HG02571 (cell line): ENCODE measurements at regions not wholly inside any gene's neighbourhood (a gene's known extent, or its start where the extent isn't known, plus 50 kb on each side); places are given as distances from the start of the nearest gene placed in this dataset.

Experiments
- ATAC-seq: cut with Tn5 transposase; IDR thresholded peaks from one replicate; pipeline ENCODE4 v1.9.1; 2021; ENCODE audit warnings: mild to moderate bottlenecking, moderate library complexity; ENCODE audit not compliant: unreplicated experiment

DNA sequence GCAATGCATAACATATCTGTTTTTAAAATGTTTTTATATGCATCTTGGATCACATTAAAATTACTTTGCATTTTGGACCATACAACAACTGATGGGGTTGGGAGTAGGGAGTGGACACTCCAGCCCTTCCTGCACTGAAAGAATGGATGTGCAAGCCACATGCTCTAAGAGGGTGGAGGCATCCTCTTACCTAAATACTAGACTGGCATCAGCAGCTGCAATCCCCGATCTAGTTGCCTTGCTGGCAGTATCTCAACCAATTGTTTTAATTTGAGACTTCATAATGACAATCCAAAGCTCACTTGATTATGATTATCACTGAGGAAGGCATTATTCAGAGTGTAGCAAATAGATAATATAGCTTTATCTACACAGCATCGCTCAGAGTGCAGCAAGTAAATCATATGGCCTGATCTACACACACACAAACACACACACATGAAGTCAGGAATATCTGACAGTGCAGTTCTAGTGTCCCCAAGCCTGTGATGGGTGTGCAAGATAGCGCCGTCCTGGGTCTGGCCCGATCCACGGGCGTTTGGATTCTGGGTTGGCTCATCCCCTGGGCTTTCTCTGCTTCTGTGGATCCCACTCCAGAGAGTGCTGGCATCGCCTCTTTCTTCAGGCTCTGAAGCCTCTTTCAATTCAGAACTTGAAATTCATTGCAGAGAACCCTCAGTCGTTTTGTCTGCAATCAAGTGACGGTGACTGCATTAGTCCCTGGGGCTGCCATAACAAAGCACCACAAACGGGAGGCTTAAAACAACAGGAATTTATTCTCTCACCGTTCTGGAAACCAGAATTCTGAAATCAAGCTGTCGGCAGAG lies 181.3 kb downstream of the ETS2 start:
- ATAC-seq = no peak

DNA sequence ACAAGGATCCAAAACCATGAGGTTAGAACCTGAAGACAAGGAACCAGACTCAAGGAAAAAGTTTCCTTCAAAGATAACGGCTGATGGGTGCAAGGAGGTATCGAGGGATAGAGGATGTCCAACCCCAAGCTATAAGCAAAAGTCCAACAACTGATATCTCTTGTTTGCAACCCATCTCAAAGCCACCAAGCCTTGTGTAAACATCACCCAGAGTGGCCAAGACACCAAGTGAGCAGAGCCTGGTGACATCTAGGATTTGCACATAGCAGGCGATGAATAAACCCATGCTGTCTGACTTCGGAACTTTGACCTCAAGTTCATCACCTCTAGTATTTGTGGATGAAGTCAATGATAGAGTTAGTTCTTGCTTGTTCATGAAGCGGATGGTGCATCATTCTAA lies 180.7 kb downstream of the ETS2 start:
- ATAC-seq = no peak

DNA sequence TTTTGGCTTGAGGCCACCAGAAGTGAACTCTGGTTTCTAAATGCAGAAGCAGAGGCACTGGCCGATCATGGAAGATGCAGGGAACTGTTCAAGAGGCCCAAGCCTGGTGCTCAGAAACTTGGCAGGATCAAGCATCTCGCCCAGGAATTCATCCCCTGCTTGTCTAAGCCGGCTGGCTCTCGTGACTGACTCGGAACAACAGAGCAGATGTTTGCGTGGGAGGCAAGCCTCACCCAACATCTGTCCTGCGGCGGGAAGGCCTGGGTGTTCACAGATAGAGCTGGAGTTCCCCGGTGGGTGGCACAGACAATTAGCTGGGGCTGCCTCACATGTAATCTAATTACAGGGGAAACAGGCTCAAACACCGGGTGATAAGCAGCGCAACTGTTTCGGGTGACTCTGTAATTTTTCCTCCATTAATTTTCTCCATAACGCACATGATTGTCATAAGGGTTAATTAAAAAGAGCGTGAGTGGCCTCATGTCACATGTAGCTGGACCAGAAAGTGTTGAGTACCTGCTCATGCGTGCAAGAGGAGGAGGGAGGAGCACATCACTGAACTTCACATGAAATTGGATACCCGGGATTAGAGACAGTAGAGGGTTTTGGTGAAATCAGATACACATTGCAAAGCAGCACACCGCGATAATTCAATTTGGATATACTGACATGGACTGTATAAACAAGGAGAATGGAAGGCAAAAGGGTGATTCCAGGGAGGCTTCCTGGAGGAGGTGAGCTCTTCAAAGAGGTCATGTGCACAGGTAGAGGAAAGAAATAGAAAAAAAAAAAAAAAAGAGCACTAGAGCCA lies 180.0 kb downstream of the ETS2 start:
- peak; percentile 65 for ATAC-seq

DNA sequence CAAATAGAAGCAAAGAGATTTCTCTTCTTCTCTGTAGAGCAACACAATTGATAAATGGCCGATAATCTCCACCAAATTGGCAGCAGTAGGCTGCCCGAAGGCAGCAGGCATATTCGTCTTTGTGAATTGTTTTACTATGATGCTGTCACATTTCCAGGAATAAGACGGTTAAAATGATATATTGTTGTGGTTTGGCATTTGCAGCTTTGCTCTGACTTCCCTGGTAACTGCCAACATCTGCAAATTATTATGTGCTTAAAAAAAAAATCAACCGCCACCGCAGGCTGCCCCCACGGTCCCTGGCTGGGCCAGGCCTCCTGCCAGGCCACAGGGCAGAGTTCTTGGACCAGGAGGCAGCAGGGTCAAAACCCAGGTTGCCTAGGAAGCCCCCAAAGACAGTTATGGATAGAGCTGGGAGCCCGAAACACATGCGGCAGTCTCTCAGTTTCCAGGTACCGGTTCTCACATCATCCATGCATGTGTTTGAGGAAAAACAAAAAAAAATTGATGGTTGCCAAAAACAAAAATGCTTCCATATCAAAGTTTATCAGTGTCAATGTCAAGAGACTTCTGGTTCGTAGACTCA lies 179.3 kb downstream of the ETS2 start:
- peak; percentile 20 for ATAC-seq

DNA sequence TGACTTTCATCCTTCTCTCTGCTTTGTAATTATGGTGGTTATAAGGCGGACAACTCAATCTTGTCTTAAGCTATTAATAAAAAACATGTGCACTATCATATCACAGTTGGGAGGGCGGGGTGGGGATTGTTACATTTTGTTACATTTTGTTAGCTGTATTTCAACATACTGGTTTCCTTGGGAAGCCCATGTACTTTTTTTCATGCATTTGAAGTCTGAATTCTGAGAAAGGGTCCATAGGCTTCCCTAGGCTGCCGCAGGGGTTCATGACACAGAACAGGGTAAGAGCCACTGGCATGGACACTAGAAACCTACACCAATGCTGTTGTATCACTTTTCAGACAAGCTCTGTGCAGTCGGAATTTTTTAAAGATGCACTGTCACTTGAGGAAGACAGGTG lies 178.8 kb downstream of the ETS2 start:
- ATAC-seq = no peak

DNA sequence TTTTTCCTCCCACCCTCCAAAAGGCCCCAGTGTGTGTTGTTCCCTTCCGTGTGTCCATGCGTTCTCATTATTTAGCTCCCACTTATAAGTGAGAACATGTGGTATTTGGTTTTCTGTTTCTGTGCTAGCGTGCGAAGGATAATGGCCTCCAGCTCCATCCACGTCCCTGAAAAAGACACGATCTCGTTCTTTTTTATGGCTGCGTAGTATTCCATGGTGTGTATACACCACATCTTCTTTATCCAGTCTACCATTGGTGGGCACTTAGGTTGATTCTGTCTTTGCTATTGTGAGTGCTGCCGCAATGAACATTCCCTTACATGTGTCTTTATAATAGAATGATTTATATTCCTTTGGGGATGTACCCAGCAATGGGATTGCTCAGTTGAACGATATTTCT lies 177.8 kb downstream of the ETS2 start:
- no peak for ATAC-seq

DNA sequence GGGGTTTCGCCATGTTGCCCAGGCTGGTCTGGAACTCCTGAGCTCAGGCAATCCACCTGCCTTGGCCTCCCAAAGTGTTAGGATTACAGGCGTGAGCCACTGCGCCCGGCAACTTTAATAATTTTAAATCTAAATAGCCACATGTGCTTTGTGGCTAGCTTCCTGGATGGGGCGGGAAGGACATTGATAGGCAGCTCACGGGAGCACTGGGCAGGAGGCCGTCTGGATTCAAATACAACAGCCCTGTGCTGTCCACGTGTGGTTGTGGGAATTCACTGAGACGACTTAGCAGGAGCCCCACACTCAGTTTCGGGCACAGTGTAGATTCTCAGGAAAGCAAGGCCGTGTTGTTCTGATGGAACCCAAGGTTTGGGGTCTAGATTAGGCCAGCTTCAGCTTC lies 177.1 kb downstream of the ETS2 start:
- no peak for ATAC-seq

DNA sequence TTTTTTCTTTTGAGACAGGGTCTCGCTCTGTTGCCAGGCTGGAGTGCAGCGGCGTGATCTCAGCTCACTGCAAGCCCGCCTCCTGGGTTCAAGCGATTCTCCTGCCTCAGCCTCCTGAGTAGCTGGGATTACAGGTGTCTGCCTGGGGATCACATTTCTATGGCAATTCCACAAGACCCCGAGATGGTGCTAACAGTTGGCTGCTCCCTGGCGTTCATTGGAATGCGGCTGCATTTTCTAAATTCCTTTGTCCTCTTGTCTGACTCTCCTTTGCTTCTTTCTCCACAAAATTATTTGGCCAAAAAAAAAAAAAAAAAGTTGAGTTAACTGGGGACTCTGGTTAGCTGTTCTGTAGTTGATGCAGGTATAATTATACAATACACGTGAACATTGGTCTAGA lies 176.4 kb downstream of the ETS2 start:
- ATAC-seq = no peak

DNA sequence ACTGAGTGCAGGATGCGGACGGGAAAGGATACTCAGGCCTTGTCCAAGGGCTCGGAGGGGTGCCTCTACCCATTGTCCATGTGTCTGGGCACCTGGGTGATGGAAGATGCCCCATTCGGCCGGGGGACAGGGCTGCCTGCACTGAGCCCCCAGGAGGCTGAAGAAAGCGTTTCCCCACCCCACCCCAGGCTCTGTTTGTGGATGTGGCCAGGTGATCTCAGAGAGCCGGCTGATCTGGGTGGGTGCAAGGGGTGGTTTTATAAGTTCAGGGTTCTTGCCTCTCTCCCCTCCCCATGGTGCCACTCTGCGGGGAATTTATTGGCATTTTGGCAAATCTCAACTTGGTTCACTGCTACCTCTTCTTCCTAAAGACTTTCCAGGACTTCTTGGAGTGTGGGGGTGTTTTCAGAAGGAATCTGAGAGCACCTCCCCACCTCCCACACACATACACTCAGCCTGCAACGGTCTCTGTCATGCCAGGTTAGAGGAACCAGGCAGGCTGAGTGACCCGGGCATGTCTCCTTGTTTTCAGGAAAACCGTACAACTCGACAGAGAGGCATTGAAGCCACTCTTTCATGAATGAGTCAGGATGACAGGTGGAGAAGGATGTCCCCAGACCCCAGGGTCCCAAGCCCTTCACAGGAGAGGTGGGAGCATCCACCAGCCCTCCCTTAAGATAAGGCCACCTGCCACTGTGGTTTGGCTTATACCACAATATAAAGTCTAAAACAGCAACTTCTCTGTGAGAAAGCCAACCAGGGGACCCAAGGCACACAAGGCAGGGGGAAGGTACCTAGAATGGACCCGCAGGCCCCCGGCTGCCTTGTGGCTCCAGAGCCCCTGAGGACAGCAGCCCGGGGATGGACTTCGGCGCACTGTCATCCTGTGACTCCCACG lies 174.9 kb downstream of the ETS2 start:
- ATAC-seq = no peak

DNA sequence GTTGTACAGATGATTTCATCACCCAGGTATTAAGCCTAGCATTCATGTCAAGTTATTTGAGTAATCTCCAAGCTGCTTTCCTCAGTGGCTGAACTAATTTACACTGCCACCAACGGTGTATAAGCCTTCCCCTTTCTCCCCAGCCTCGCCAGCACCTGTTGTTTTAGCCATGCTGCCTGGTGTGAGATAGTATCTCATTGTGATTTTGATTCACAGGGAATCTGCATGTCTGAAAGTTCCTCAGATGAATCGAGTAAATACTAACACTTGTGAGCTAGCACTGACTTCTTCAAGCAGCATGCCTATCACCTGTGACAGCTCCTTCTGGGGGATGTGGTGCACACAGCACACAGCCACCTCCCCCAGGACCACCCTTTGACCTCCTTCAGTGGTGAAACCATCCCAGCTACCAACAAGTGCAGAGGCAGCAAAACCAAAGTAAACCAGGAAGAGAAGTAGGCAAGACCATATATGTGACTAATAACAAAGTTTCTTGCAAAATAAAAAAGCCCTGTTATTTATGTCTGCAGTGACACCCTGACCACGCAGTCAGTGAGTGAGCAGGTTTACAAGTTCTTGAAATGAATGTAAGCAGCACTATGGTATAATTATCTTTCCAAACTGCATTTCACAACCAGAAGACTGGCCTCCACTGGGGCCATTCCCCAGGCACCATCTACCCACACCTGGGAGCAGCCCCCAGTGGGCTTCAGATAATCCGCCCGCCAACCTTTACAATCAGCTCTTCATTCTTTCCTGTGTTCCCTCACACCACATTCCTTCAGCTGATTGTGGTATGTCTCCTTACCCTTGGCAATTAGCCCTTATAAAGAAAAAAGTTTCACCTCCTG lies 173.8 kb downstream of the ETS2 start:
- no peak for ATAC-seq

DNA sequence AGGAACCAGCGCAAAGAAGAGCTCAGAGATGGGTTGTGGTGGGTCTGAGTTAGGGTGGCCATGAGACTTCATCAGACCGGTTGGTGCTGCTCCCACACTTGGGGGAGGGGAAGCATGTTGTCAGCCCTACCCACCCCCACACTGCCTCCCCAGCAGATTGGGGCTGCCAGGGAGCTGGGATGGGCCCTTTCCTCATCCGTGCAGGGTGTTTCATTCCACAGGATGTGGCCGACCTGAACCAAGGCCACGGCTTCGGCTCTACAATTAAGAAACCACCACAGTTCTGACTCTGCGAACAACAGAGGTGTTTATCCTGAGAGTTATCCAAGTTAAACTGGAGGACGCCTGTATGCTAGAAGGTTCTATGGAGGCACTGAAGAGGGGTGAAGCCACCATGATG lies 171.2 kb downstream of the ETS2 start:
- ATAC-seq = no peak

DNA sequence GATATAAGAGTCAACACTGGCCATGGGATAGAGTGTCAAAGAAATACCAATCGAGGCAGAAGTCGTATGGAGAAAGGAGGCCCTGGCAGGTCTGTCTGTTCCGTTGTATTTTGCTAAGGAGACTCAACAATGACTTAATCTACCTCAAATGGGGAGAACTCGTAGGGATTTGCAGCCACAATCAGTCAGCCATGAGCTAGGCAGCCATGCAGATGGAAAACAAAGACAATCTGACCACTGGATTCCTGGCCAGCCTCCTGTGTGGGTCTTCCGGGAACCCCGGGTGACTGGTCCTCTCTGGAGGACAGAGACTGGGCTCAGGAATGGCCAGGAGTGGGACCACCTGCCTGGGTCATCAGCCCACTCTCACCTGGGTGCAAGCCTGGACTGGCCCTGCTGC lies 167.8 kb downstream of the ETS2 start:
- ATAC-seq = no peak

DNA sequence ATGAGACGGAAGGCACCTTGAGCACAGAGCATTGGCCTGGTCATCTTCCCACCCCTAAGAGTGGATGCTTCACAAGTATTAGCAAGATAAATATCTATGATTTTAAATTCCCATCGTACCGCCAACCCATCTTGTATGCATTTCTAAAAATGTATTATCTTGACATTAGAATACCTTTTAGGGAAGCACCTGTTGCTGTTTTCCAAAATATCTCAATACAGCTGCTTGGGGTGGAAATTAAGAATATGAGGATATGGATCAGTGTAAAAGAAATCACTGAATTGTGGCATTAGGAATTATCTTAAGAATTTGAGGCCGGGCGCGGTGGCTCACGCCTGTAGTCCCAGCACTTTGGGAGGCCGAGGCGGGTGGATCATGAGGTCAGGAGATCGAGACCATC lies 166.3 kb downstream of the ETS2 start:
- no peak for ATAC-seq

DNA sequence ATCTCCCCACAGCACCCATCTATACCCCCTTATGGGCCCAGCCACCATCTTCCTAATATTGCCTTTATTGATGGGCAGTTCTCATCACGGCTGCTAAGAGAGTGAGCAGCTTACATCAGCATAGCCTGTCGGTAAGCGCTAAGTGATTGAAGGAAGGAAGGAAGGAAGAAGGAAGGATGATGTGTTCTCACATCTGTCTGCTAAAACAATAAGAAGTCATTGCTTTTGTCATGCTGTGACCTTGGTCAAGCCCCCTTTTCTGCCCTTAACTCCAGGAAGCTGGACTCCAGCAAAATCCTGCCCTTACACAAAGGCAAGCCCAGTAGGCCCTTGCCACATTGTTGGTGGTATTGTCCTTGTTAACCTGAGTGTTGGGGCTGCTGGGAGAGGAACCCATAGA lies 165.0 kb downstream of the ETS2 start:
- no peak for ATAC-seq

DNA sequence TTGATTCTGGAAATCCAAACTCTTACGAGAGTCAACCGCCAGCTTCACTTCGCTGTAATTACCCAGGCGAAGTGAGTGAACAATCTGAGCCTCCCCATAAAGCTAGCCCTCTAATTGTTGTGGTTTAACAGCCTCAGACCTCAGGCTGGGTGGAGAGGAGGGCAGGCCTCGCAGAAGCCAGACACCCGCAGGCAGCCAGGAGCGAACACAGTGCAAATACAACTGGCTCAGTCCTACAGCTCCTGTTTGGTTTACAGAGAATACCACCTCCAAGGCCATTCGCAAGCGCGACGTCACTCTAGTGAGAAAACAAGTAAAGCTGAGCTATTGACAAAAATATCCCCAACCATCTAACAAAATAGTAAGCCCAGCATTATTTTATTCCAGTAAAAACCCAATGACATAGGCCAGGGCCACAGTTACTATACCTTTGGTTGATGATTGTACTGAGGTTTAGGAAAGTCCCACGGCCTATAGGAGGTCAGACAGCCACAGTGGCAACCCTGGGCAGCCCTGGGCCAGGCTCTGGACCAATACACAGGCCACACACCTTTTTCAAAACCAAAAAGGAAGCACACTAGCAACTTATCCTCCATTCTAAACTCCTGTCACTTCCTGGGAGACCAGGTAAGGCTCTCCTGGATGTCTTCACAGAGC lies 163.3 kb downstream of the ETS2 start:
- no peak for ATAC-seq

DNA sequence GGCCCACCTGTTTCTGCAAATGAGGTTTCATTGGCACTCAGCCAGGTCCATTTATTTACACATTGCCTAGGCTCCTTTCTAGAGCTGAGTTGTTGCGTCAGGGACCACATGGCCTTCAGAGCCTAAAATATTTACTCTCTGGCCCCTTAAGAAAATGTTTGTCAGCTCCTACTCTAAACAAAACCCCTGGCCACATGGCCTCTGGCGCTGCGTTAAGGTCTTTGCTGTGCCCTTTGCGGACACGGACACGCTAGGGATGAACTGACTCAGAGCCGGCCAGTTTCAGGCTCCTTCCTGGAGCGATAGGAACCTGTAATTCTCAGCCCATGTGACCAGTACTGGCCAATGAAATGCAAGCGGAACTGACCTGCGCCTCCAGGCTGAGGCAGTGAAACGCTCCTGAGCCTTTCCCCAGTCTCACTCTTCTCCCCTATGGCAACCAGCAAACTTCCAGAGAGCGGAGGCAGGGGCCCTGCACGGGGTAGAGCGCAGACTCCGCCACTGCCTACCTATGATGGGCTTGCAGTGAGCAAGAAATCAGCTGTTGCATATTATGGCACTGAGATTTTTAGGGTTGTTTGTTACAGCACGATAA lies 160.3 kb downstream of the ETS2 start:
- no peak for ATAC-seq

DNA sequence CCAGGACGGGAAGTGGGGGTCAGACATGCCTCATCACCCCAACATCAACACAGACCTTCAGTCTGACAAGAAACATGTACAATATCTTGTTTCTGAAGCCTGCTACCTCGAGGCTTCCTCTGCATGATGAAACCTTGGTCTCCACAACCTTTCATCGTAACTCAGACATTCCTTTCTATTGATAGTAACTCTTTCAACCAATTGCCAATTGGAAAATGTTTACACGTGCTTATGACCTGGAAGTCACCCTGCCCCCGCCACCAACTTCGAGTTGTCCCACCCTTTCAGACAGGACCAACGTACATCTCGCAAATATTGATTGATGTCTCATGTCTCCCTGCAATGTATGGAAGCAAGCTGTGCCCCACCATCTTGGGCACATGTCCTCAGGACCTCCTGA lies 159.5 kb downstream of the ETS2 start:
- ATAC-seq = no peak

DNA sequence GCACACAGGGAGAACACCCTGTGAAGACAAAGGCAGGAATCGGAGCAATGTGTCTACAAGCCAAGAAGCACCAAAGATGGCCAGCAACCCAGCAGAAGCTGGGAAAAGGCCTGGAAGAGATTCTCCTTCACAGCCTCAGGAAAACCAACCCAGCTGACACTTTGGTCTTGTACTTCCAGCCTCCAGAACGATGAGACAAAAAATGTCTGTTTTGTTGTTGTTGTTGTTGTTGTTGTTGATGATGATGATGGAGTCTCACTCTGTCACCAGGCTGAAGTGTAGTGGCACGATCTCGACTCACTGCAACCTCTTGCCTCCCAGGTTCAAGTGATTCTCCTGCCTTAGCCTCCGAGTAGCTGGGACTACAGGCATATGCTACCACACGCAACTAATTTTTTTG lies 157.3 kb downstream of the ETS2 start:
- ATAC-seq = no peak

DNA sequence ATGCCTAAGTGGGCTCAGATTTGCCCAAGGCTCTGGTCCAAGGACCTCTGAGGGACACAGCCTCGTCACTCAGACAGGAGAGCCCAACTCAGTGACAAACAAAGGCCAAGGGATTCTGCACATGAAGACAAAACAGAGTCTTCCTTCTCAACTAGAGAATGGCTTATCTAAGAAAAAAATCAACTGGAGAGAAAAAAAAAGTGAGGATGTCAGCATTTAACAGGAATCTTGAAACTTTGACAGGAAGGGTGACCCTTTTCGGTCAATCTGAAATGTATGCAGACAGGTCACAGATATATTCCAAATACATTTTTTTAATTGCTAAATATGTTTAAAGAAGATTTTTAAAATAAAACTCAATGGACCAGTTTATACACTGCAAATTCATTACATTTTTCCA lies 154.5 kb downstream of the ETS2 start:
- no peak for ATAC-seq
